Activated CD4-positive, alpha-beta T cell treated with anti-CD3 and anti-CD28 coated beads for 24 hours (primary cell): ENCODE measurements at regions not wholly inside any gene's neighbourhood (a gene's known extent, or its start where the extent isn't known, plus 50 kb on each side); places are given as distances from the start of the nearest gene placed in this dataset.
"Not testable (repeated sequence)": the region's sequence is repeated elsewhere in the genome, so short reads cannot be mapped to it uniquely, and the experiment has no call there.

Source experiments
- DNase-seq, 2 donors: peaks; one replicate each; pipeline ENCODE4 v3.0.0-alpha.2; 2020; ENCODE audit warnings: low read depth in 2 of 2

DNA sequence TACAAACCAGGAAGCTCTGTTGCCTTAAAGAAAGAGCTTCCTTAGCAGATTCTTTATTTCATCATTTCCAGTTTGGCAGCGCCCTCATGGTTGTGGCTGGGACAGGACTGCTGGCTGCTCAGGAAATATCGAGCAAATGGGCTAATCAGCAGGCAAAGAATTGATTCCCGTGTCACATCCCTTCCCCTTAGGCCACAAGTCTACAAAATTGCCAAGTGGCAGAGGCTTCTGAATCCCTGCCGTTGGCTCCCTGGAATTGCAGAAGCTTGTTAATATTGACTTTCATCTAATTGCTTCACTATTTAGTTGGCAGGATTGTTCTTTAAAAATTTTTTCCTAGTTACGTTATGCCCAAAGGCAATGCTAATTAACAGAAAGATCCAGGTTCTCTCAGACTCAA lies 456.3 kb upstream of the ERCC4 start:
- DNase-seq, result no peak

- no peak for DNase-seq
Measured at GRCh38 chr16:13471036-13471435, 448.9 kb upstream of the ERCC4 start.

DNA sequence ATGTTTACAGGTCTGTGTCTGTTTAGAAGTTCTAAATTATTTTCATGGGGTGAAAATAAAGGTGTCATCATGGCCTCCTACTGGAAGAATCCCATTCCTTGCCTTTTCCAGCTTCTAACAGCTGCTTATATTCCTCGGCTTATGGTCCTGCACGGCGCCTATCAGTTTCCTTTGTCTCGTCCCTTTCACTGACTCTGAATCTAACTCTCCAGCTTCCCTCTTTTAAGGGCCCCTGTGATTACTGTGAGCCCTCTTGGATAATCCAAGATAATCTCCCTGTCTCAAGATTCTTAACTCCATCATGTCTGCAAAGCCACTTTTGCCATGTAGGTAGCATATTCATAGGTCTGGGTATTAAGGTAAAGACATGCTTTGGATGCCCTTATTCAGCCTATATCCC lies 441.0 kb upstream of the ERCC4 start:
- no peak for DNase-seq

DNA sequence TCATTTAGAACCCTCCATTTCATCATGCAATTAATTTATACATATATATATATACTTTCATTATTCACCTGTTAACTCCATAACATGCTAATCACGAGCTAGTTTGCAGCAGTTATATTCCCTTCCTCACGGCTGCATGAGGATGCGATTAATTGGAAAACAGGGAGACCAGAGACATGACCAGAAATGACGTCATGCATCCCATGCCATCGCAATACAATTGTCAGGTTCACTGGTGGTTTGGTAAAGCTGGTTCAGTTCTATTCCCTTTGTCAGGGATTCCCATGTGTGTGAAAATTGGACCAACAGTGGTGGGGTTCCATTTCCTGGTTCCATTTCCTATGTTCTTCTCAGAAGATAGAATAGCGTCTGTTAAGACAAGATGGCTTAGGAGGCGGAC lies 440.4 kb upstream of the ERCC4 start:
- DNase-seq, result no peak

GRCh38 chr16:13480801-13481200 lies 439.2 kb upstream of the ERCC4 start:
- DNase-seq, result no peak

- no peak for DNase-seq
Measured at GRCh38 chr16:13483121-13483520, 436.8 kb upstream of the ERCC4 start.

DNA sequence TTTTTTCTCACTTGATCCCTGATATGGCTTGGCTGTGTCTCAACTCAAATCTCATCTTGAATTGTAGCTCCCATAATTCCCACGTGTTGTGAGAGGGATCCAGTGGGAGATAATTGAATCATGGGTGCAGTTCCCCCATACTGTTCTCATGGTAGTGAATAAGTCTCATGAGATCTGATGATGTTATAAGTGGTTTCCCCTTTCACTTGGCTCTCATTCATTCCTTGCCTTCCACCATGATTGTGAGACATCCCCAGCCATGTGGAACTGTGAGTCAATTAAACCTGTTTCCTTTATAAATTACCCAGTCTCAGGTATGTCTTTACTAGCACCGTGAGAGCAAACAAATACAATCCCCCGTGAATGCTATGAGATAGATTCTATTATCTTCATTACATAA lies 430.5 kb upstream of the ERCC4 start:
- DNase-seq, result not testable (repeated sequence)

DNA sequence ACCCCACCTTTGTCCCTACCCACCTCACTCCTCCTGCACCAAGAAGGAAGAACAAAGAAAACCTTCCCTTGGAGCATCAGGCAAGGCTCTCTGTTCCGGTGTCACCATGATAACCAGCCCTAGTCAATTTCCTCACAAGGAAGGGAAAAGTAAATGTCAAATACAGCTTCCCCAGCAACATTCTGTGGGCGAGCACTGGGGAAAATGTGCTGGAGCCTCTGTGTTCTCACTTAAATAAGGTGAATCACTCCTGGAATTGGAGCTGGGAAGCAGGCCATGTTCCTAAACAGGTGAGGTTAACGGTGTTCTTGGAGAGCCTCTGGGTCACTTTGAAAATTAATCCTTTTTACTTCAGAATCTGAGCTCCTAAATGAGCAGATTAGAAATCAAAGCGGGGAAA lies 427.9 kb upstream of the ERCC4 start:
- no peak for DNase-seq

DNA sequence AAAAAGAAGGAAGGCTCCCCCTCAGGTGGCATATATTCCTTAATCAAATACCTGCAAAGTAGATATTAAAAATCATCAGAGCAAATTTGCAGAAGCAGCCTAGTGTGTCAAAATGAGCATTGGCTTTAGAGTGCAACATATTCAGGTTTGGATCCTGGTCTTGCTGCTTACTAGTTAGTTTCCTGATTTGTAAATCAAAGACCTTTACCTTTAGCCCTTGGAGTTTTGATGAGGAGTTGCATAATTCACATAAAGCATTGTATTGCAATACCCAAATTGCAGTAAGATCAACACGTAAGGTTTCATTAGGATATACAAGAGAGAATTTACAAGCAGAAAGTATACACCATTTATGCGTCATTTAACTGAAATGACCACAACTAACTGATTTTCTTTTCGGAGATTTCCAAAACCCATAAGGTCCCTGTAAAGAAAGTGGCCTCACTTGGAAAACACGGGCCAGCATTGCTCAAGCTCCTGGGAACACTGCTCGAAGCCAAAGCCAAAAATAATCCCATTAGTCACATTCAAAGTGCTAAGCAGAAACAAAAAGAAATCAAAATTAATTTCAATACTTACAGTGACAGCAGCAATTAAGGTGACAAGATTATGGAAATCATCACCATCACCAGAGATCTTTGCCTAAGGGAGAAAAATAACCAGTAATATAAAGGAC lies 415.9 kb upstream of the ERCC4 start:
- no peak for DNase-seq

DNA sequence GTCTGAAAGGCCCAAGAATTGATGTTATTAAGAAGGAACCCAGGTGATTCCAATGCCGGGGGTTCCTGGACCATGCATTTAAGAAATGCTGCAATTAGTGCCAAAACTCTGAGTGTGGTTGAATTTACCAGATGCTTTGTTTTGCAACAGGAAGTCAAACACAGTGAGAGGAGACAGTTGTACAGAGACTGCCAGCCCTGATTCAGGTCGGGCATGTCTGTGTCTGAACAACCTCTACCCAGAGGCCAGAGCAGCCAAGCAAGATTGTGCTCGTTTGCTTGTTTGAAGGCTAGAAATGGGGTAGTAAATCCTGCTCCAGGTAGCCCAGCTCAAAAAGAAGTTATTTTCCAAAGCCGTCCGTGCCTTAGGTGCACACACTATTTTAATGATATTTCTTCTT lies 412.4 kb upstream of the ERCC4 start:
- DNase-seq, result no peak

DNA sequence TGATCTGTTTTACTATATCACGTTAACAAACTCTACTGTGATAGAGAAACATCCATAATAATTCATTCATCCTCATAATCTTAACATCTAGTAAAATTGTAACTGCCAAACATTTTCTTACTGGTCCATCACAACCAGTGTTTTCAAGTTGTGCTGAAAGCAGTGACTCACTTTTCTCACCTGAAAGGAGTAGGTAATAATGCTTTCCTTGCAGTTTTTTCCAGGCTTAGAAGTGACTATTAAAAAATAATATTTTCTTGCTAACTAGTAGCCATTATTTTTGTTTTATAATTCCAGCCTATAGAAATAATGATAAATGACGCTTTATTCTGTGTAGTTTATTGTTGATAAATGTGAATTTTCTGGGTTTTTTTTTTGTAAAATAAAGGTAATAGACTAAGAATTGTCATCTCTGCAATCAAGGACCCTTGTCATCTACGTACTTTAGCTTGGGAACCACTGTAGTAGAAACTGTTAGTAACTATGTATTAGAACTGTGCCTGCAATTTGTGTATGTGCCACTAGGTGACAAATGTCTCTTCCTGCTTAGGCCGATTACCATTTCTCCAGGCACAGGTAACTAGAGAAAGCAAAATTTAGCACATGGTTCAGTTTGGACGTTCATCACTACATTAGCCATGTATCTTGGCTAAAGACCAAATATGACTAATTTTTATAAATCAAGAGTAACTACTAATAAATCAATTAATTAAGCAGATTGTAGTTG lies 409.4 kb upstream of the ERCC4 start:
- DNase-seq, result no peak

DNA sequence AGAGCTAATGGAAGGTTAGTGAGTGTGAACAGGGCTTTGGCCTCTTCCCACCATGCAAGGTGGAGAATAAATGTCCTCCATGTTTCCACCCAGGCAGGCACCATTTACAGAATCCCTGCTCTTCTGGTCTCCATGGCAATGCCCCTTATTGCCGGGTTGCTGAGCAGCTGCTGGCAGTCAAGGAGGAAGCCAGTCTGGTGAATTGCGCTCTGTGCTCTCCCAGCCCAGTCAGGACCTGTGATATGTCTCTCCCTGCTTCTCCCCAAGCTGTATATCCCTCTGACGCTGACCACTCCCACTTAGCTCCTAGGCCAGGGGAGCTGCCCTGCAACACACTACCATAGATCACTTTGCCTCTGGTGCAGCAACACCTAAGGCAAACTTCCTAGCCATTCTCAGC lies 402.1 kb upstream of the ERCC4 start:
- no peak for DNase-seq

DNA sequence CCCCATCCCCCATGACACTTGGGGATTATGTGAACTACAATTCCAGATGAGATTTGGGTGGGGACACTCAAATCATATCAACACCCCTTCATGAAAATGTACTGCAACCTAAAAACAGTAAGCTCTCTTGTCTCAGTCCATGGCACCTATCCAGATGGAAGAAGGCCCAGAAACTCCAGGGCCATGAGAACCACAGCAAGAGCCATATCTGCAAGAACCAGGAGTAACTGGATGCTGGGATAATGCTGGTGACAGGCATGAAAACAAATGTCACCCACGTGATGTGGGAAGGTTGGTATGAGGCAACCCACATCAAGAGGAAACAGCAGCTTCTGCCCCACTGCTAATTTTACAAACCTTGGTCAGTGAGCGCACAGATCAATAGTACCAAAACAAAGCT lies 400.1 kb upstream of the ERCC4 start:
- no peak for DNase-seq

DNA sequence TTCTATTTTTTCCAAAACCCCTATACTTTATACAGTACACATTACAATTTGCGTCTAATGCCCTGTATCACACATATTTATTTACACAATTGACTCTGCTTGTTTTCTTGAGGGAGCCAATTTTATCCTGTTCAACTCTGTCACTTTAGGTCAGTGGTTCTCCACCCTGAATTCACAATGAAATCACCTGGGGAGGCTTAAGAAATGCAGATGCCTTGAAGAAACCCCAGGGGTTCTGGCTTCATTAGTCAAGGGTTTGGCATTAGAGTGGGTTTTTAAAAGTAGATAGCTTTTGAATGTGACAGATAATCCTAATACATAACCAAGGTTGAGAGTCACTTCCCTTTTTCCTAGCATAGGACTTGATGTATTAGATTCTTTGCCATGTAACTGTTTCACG lies 398.6 kb upstream of the ERCC4 start:
- DNase-seq, result no peak

- no peak for DNase-seq
Measured at GRCh38 chr16:13527332-13527731, 392.6 kb upstream of the ERCC4 start.

- DNase-seq, result no peak
Measured at GRCh38 chr16:13528691-13529090, 391.3 kb upstream of the ERCC4 start.

DNA sequence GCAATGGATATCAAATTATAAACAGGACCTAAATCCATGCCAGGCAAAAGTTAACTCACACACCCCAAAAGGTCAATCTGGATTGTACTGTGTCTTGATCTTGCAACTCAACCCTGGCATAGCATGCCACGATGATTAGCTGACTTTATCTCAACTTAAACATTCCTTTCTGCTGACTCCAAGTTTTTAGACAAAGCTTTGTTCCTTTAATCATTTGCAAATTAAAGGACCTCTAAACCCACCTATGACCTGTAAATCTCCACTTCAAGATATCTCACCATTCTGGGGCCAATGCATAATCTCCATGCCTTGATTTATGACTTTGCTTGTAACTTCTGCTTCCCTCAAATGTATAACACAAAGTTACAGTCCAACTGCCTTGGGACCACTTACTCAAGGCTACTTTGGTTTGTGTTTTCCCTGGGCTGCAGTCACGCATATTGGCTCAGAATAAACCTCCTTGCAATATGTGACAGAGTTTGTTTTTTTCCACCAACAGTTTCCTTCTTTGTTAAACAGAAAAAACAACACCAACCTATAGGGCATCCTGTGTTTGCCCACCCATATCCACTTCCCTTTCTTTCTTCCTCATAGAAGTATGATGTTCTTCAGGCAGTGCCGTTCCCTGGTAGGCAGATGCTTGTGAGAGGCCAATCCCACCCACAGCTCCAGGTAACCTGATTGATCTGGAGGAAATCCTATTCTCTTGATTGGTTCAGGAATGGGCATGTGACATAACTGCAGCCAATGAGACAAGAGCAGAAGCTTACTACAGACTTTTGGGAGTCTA lies 390.6 kb upstream of the ERCC4 start:
- DNase-seq, result no peak

GRCh38 chr16:13540771-13541170 lies 379.2 kb upstream of the ERCC4 start:
- no peak for DNase-seq

DNA sequence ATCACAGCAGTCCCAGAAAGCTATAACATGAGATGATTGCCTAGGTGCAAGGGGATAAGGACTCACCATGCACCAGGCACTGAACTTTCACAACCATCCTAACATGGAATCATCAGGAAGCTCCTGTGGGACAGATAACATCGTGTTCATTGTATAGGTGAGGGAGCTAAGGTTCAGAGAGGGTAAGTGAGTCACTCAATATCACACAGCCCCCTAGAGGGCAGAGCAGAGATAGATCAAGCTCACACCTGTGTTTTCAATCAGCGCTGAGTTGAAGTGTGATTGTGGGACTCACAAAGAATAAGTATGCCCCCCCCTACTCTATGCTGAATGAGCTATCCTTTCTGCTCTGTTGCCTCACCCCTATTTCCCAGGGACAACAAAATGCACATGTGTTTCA lies 377.7 kb upstream of the ERCC4 start:
- no peak for DNase-seq

- DNase-seq, result no peak
Measured at GRCh38 chr16:13543850-13544249, 376.1 kb upstream of the ERCC4 start.

DNA sequence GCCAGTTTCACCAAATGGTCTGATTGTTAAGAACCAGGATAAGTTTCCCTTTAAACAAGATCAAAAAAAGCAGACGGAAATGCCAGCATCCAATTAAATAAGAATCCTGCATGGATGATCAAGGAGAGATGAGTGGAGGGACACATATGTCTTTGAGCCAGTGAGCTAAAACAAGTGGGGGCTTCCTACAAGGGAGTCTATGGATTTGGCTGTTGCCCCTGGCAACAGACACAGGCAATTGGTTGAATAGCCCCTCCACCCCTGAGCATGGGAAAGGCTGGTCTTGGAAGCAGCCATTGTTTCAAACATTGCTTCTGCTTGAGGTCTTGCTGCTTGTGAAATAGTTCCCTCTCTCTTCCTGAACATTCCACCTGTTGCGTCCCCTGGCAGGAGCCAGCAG lies 374.7 kb upstream of the ERCC4 start:
- DNase-seq, result no peak

DNA sequence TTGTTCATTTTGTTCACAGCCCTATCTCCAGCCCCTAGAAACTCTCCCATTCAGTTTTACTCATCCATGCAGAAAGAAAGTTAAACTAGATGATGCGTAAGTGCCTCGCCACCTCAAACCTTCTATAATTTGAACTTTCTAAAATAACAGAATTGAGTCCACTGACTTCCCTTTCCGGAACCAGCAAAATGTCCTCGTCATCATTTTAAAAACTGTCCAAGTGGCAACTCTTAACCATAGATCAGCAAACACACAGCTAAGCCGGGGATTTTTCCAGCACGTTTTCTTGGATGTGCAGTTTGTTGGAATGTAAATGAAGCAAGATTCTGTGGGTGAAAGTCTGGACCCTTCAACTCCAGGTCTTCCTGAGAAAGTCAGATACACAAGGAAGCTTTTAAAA lies 369.7 kb upstream of the ERCC4 start:
- no peak for DNase-seq
